GM19328 (cell line): ENCODE measurements at regions not wholly inside any gene's neighbourhood (a gene's known extent, or its start where the extent isn't known, plus 50 kb on each side); places are given as distances from the start of the nearest gene placed in this dataset.
"Not testable (repeated sequence)": the region's sequence is repeated elsewhere in the genome, so short reads cannot be mapped to it uniquely, and the experiment has no call there.

Experiments
- ATAC-seq: cut with Tn5 transposase; IDR thresholded peaks from one replicate; pipeline ENCODE4 v1.9.1; 2021; ENCODE audit warnings: mild to moderate bottlenecking, moderate library complexity; ENCODE audit not compliant: unreplicated experiment

- no peak for ATAC-seq
Measured at GRCh38 chr1:198809247-198809646, 170.4 kb downstream of the PTPRC start.

GRCh38 chr1:198811449-198811848, 172.6 kb downstream of the PTPRC start:
- ATAC-seq = no peak

GRCh38 chr1:198823626-198824025, 184.8 kb downstream of the PTPRC start:
- ATAC-seq = no peak

- ATAC-seq = no peak
Measured at GRCh38 chr1:198825254-198825653, 186.4 kb downstream of the PTPRC start.

- no peak for ATAC-seq
Measured at GRCh38 chr1:198829356-198829755, 190.5 kb downstream of the PTPRC start.

- ATAC-seq = no peak
Measured at GRCh38 chr1:198829944-198830343, 191.1 kb downstream of the PTPRC start.

GRCh38 chr1:198830412-198830811, 191.6 kb downstream of the PTPRC start:
- no peak for ATAC-seq

GRCh38 chr1:198833706-198834503, 195.1 kb downstream of the PTPRC start:
- no peak for ATAC-seq

- no peak for ATAC-seq
Measured at GRCh38 chr1:198837278-198838021, 198.6 kb downstream of the PTPRC start.

GRCh38 chr1:198838022-198838342, 199.1 kb downstream of the PTPRC start:
- ATAC-seq = no peak

- no peak for ATAC-seq
Measured at GRCh38 chr1:198841477-198841876, 202.6 kb downstream of the PTPRC start.

GRCh38 chr1:198842686-198843085, 203.8 kb downstream of the PTPRC start:
- no peak for ATAC-seq

- ATAC-seq = no peak
Measured at GRCh38 chr1:198845271-198845670, 206.4 kb downstream of the PTPRC start.

- ATAC-seq = no peak
Measured at GRCh38 chr1:198845851-198846250, 207.0 kb downstream of the PTPRC start.

GRCh38 chr1:198846556-198846955, 207.7 kb downstream of the PTPRC start:
- ATAC-seq = no peak

- no peak for ATAC-seq
Measured at GRCh38 chr1:198848206-198848605, 209.4 kb downstream of the PTPRC start.

GRCh38 chr1:198848649-198849048, 209.8 kb downstream of the PTPRC start:
- ATAC-seq = no peak

- no peak for ATAC-seq
Measured at GRCh38 chr1:198849093-198849492, 210.3 kb downstream of the PTPRC start.

- no peak for ATAC-seq
Measured at GRCh38 chr1:198850196-198850595, 211.4 kb downstream of the PTPRC start.

- not testable (repeated sequence) for ATAC-seq
Measured at GRCh38 chr1:198850966-198851365, 212.1 kb downstream of the PTPRC start.

GRCh38 chr1:198856601-198857000, 217.8 kb downstream of the PTPRC start:
- no peak for ATAC-seq

- no peak for ATAC-seq
Measured at GRCh38 chr1:198858033-198858432, 219.2 kb downstream of the PTPRC start.
